GM12873 (cell line): ENCODE measurements at regions not wholly inside any gene's neighbourhood (a gene's known extent, or its start where the extent isn't known, plus 50 kb on each side); places are given as distances from the start of the nearest gene placed in this dataset.

Experiments used
- CTCF ChIP-seq: IDR thresholded peaks from 2 replicates; pipeline ENCODE4 v1.5.1; 2012; ENCODE audit warnings: low read depth, mild to moderate bottlenecking, moderate library complexity, low read length, control low read depth; ENCODE audit not compliant: insufficient read depth; ENCODE audit errors: missing control alignments

DNA sequence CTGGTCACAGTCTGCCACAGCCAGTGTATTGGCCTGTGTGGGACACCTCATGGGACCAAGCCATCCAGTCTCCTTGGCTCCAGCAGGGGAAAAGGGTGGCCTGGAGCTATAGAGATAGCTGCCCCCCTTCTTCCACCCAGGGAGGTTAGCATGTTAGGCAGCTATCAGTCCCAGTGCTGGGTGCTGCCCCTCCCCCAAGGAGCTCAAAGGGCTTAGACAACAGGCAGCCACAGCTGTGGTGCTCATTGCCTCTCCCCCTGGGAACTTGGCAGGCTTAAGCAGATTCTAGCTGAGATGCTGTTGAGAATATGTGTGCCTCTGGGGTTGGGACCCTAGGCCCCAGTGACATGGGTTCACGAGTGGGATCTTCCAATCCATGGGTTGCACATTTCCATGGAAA lies 226.0 kb upstream of the PTGER4 start:
- TF ChIP-seq CTCF, result no peak

GRCh38 chr5:40452874-40453624 lies 226.7 kb upstream of the PTGER4 start:
- TF ChIP-seq CTCF, result no peak

DNA sequence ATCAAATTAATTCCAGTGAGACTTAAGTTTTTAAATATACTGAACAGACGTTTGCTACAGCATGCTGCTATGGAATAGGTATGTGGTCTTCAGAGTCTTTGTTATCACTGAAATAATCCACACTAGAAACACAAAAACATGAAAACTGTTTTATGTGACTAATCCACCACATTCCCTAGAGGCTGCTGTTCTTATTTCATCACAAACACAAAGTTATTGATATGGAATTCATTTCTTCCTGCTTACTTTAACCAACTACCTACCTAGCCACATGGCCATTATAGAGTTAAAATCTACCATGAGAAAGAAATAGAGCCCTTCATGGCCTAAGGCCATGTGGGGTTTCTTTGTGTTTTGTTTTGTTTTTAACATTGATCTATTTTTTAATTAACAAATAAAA lies 232.3 kb upstream of the PTGER4 start:
- TF ChIP-seq CTCF, result no peak

DNA sequence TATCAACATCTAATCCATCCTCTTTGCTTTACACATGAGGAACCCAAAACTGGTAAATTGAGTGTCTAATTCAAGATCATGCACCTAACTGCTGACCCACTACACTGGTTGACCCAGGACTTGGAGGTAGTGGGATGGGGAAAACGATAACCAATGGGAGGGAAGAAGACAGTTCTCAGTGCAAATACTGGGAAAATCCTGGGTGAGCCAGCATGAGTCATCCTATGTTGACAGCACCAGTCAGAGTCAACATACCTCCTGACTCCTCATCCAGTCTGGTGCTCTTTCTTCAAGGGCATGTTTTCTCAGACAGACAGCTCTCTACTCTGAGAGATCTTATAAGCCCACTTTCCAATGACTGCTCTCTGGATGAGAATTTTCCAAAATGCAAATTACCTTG lies 232.8 kb upstream of the PTGER4 start:
- no peak for TF ChIP-seq CTCF

GRCh38 chr5:40442346-40442745 lies 237.4 kb upstream of the PTGER4 start:
- no peak for TF ChIP-seq CTCF

DNA sequence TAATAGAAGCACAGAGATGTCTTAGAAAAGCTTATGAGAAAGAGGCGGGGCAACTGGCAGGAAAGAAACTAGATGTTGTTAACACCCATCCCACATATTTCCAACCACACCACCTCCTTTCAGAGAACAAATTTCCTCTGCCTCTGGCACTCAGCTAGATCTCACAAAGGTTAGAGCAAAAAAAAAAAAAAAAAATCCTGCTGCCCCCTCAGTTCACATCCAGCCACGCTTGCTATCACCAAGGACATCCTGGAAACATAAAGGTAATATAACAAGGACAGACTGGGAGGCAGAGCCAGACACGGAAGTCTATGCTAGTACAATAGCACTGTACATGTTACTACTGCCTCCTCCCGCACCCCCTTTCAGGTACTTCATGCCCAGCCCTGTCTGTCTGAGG lies 238.0 kb upstream of the PTGER4 start:
- TF ChIP-seq CTCF, result no peak

- TF ChIP-seq CTCF, result no peak
Observed at GRCh38 chr5:40440746-40441145, 239.0 kb upstream of the PTGER4 start.
